ENCODE measurements at regions not wholly inside any gene's neighbourhood (a gene's known extent, or its start where the extent isn't known, plus 50 kb on each side); places are given as distances from the start of the nearest gene placed in this dataset.
"Not testable (repeated sequence)": the region's sequence is repeated elsewhere in the genome, so short reads cannot be mapped to it uniquely, and the experiment has no call there.

DNA sequence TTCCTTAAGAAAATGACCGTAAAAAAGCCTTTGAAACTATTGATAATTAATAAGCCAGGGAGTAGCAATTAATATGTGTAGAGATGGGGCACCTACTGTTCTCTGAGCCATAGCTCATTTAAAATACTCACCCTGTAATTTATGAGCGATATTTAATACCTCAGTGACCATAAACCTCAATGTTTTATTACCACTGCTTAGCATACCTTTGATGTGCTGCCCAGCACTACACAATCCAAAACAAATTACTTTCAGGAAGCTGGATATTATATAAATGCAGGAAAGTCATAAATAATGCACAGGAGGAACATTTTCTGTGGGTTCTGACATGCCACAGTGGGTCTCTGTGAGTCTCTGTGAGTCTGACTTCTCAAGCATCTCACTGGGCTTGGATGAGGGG is 166.1 kb upstream of the RPL34 start:
- DNase-seq: no peak

DNA sequence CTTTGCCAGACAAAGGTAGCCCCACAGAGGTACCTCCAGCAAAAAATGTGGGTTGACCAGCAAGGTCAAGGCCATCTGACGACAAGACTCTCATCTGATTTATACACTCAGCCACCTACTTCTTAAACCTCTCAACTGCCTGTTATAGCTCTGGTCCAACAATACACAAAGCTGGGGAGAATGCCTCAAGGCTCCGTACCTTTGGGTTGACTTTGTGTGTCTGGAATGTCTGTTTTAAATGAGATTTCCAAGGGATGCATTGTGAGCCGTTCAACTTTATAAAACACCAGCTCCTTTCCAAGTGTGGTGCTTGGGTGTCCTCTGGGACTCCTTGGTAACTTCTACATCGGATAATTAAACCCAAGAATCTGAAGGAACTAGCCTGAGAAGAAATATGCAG is 167.0 kb upstream of the RPL34 start:
- DNase-seq: no peak

DNA sequence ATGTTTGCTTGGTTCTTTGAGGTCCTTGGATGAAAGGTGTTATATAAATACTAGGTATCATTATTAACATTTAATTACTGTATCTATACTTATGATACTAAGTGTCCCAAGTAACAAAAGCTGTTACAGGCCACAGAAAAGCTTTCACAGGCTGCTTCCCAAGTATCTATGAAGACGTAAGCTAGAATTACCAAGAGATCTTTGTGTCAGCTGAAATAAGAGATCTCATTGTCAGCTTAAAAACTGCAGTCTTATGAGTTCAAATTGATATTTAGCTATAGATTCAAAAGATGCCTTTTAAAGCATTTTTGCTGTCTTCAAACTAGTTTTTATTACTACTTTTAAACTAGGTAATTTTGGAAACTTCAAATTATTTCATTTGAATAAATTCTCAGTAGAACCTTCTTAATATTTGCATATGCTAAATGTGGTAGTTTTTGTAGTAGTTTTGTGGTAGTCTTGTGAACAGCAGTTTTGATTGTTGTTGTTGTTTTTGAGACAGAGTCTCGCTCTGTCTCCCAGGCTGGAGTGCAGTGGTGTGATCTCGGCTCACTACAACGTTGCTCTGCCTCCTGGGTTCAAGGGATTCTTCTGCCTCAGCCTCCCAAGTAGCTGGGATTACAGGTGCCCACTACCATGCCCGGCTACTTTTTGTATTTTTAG is 170.0 kb upstream of the RPL34 start:
- no peak for DNase-seq

DNA sequence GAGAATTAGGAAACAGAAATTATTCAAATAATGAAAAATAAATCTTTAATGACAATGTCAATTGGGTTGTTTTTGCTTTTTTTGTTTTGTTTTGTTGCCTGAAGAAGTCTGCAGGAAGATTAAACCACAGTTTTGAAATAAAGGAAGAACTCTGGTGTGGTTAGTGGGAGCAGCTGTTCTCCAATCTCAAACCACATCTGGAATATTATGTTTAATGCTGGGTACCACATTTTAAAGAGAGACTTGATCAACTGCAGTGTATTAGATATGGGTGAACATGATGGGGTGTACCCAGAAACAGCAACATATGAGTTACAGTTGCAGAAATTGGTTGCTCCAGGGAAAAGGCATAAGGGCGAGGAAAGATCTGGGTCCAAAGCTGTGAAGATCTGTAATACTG is 171.2 kb upstream of the RPL34 start:
- DNase-seq: no peak

DNA sequence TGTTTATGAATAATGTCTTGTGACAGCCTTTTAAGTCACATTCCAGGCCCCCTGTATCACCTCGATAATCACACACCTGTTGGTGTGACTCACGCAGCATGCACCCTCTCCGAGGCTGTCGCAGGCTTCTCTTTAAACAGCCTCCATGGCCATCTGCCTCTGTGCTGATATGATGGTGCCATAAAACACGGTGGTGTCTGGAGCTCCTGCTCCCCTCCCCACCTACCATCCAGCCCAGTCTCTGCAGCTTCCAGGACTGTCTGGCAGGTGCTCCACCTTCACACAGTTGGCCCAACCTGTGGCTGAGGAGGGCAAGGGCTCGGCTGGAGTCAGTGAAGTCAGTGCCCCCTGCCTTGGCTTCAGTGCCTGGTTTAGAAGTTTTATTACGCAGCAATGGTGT is 173.8 kb upstream of the RPL34 start:
- no peak for DNase-seq

DNA sequence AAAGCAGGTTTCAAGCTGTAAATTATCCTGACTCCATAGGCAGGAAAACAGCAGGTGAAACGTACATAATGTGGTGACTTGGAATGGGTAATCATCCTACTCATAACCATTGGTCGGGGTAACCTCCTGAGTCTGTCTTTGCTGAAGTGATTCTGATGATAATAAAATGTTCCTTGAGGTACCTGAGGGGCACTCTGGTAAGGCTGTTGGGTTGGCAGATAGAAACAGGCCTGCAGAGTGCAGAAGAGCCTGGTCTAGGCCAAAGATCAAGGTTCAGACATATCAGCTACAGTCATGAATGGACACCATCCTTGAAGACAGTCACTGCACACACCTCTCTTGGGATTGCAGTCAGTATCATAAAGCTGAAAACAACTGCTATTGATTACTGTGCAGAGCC is 174.7 kb upstream of the RPL34 start:
- no peak for DNase-seq

DNA sequence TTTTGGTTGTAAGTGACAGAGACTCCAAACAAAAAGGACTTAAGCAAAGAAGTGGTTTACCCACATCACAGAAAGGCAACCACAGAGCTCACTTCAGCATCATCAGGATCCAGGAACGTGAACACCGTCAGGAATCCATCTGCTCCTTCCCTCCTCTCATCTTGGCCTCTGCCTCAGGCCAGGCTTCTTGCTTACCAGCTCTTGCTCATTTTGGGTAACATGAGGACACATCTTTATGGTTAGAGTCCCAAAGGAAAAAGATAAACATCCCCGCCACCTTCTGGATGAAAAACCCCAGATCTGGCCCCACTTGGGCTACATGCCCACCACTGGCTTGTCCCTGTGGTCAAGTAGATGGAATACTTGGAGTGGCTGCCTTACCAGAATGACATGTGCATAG is 176.8 kb upstream of the RPL34 start:
- no peak for DNase-seq

DNA sequence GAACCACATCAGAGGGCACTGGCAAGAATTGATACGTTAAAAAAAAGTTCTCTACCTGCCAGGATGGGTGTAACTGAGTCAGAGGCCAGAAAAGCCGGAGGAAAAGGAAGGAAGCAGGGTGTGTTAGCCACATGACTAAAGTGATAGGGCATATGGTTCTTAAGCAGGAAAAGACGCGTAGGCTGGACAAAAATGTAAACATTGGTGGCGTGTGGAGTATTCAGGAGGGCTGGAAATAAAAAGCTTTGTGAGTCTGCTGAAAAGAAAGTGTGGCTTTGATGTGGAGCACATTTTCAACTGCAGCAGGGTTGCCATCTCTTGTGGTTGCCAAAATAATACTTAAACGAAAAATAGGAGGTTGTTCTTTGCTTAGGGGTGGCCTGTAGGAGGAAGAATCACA is 186.5 kb upstream of the RPL34 start:
- peak; percentile 43 for DNase-seq

DNA sequence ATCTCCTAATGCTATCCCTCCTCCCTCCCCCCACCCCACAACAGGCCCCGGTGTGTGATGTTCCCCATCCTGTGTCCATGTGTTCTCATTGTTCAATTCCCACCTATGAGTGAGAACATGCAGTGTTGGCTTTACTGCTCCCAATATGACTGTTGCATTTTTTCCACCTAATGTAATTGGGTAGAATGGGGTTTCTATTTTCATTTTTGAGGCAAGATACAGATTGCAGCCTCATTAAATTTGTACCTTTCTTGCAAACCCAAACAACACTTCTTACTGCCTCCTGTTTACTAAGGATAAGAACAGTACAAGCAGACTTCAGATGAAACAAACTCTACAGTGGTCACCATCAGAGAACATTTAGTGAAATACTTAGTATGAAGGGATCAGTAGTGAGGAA is 187.0 kb upstream of the RPL34 start:
- DNase-seq: not testable (repeated sequence)

DNA sequence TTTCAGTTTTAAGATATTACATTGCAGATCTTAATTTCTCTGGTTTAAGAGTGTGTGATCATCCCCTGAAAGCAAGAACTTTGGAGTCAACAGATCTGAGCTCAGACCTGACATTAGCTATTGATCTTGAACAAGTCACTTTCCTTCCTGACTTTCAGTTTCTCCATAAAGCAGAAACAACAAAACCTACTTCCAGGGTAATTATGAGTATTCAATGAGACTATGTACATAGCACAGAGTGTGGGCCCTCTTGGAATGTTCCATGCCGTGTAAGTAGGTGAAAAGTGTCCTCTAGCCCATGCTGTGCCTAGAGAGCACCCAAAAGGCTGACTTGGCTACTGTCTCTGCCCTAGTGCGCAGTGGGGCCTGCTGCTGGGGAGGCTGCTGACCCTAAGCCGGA is 188.0 kb upstream of the RPL34 start:
- DNase-seq: no peak

DNA sequence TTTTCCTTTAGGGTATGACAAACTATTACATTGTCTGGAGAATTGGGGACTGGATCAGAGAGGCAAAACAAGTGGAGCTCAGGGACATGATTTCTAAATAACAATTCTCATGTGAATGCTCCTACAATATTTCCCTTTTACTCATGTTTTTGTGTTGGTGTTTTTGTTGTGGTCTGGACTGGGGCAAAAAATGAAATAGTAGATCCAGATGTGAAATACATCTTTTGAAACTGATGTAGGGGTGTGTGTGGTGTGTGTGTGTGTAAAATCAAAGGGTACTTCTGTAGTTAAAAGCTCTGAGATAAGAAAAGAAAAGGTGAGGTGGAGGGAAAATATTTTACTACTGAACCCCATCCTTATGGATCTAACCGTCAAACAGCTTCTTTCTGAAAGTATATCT is 188.4 kb upstream of the RPL34 start:
- no peak for DNase-seq

DNA sequence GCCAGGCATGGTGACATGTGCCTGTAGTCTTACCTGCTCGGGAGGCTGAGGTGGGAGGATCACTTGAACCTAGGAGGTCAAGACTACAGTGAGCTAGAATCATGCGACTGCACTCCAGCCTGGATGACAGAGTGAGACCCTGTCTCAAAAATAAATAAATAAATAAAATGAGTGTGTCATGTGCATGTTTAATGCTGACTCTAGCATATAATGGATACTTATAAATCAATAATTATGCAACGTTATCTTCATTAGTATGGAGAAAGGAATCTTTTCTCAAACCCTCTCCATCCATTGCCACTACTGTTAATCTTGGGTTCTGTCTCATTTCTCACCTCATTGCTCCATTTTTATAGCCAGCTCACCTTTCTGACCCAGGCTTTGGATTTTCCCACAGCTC is 189.5 kb upstream of the RPL34 start:
- DNase-seq: no peak

DNA sequence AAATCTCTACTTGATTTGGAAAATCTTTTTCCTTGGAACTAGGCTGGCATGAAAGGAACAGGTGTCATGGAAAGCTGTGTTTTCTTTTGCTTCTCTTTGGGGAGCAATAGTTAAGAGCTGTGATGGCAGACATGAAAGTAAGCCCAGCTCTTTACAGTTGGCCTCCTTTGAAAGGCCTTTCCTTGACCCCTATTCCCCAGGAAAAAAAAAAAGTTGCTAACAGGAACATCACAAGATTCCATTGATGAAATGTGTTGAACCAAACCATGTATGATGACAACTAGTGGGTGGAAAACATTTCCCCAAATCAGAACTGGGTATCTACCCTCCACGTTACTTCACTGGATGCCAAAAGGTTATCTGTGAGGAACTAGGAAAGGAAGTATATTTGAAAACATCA is 190.7 kb upstream of the RPL34 start:
- DNase-seq: no peak

DNA sequence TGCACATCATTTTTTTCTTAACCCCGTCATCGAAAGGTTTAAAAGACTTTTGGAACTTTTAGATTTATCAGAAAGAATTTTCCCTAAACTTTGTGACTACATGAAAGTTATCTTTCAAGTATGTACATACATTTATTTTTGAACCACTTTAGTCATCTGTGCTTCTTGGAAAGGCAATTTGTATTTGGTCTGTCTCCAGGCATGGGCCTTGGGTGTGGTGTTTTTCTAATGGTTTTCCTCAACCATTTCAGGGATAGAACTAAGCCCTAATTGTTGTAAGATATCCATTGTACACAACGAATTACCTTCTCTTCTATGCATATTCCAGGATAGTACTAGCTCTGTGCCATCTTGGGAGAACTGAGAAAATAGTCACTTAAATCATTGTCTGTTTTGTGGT is 191.5 kb upstream of the RPL34 start:
- no peak for DNase-seq

DNA sequence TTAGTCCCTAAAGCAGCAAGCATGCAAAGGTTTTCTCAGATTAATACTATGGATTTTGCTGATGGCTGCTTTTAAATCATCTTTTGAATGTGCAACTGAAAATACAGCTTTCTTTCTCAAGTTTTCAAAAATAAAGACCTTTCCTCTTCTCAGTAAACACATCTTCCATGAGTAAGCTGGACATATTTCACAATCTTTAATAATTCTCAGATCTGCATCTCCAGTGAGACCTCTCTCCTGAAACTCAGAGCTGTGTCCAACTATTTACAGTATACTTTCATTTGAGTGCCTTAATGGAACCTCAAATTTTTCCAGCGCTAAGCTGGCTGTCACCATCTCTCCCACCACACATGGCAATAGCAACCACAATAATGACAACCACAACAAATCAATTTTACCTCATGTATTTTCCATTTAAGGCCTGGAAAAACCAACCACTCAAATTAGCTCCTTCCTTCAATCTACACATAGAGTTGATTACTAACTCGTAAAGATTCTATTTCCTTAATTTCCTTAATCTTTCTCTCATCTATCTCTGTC is 192.4 kb upstream of the RPL34 start:
- peak; percentile 55 for DNase-seq

DNA sequence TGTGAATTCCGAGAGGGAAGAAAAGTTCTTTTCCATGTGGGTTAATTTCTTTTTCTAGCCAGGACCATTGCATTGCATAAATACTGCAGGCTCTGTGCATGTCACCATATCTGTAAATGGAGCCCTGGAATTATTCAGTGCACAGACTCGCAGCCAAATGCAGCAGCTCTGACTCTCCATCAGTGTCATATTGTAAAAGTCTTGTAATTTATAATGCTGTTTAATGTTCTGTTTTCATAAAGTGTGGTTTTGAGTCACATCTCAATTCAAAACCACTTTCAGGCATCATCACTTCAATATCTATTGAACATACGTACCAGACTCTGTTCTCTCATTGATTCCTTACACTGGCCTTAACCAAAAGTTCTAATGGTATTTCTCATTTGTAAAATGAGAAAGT is 193.9 kb upstream of the RPL34 start:
- DNase-seq: peak; percentile 61

DNA sequence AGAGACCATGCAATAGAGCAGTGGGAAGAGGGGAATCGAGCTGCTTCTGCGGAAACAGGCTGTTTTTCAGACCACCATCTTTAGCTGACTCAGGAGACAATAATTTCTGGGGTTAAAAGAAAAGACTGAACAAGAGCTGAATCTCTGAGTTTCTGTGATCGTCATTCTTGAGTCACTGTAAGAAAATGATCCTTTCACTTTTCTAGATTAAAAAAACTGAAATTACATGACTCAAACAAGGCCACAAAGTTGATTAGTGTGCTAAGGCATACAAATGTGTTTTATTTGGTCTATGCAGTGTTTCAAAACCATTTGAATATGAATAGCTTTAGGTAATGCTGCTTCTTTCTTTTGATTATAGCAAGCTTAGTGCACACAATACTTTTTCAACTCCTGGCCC is 194.4 kb upstream of the RPL34 start:
- DNase-seq: peak; percentile 88

DNA sequence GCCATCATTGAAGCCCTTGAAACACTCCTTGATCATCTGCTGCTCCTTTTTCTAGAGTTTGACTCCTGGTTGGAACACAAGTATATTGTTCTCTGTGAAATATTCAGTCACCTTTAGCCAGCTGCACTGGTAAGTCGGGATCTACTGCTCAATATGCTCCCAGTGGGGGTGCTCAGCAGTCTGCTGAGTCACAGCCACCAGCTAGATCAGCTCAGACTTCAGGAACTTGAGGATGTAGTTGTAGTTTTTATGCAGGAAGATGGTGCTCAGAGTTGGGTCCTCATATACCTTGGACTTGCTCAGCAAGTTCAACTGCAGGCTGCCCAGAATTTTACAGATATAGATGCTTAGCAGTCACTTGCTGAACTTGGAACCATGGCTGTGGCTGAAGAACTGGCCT is 202.5 kb upstream of the RPL34 start:
- peak; percentile 56 for DNase-seq

DNA sequence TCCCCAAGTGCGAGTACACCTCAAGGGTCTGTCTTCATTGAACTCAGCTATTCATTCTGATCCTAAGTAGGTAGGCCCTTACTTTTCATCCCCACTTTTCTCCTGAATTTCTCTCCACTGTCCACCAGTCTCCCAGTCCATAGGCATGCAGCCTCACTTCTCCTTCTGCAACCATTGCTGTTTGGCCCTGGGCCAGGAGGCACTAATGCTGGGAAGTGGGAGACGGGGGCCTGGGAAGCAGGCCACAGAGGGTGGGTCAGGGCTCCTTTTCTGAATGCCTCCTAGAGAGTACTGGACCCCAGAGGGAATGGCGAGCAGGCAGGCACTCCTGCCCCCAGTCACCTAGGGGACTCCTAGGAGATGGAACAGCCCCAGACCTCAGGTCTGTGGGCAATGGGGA is 203.5 kb upstream of the RPL34 start:
- DNase-seq: no peak

DNA sequence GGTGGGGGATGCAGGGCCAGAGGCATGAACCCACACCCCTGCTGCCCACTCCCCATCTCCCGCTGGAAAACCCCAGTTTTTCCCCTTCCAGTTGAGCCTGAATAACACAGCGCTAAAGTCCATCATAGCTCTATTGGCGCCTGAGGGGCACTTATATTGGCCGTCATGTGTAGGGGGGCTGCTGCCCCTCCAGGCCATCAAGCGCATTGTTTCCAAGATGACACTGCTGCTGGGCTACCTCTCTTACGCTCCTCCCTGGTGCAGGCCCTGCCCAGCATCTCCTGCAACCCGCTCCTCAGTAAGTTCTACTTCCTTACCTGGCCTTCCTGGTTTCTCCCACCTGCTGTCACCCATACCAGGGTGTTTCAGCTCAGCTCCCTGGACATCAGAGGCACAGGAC is 205.0 kb upstream of the RPL34 start:
- DNase-seq: no peak

DNA sequence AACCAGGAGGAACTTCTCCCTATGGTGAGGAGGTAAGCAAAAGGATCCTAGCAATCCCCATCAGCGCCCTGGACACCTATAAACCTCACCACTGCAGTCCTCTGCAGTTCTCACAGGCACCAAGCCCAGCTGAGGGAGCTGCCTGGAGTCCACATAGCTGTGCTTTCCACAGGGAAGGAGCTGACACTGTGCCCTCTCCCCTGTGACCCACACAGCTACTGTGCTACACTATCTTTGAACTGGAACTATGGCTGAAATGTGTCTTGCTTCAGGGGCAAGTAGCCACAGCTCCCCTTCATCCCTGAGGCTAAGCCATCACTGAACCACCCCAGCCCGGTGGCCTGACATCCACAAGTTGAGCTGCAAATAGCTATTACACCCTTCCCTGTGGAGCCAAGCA is 208.5 kb upstream of the RPL34 start:
- no peak for DNase-seq

DNA sequence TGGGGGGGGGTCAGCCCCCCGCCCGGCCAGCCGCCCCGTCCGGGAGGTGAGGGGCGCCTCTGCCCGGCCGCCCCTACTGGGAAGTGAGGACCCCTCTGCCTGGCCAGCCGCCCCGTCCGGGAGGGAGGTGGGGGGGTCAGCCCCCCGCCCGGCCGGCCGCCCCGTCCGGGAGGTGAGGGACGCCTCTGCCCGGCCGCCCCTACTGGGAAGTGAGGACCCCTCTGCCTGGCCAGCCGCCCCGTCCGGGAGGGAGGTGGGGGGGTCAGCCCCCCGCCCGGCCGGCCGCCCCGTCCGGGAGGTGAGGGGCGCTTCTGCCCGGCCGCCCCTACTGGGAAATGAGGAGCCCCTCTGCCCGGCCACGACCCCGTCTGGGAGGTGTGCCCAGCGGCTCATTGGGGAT is 210.7 kb upstream of the RPL34 start:
- not testable (repeated sequence) for DNase-seq

DNA sequence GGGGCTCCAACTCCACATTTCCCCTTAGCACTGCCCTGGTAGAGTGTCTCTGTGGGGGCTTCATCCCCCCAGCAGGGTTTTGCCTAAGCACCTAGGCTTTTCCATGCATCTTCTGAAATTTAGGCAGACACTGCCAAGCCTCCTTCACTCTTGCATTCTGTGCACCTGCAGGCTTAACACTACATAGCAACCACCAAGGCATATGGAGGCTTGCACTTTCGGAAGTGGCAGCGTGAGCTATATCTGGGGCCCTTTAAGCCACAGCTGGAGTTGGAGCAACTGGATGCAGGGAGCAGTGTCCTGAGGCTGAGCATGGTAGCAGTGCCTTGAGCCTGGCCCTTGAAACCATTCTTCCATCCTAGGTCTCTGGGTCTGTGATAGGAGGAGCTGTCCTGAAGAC is 214.8 kb upstream of the RPL34 start:
- DNase-seq: no peak

DNA sequence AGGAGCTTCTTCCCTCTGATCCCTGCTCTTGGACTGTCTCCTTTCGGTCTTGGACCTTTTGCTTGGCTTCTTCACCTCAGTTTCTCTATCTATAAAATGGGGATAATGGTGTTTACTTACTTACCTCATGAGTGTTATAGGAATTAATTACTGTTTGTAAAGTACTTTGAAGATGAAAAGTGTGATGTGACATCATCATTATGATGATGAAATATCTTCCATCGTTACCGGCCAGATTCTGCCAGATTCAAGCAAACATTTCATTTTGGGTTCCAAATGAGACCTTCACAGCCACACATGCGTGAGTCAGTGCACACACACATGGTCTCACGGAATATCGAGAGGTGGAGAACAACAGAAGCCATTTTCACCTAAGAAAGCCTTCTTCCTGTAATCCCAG is 220.1 kb upstream of the RPL34 start:
- DNase-seq: no peak

DNA sequence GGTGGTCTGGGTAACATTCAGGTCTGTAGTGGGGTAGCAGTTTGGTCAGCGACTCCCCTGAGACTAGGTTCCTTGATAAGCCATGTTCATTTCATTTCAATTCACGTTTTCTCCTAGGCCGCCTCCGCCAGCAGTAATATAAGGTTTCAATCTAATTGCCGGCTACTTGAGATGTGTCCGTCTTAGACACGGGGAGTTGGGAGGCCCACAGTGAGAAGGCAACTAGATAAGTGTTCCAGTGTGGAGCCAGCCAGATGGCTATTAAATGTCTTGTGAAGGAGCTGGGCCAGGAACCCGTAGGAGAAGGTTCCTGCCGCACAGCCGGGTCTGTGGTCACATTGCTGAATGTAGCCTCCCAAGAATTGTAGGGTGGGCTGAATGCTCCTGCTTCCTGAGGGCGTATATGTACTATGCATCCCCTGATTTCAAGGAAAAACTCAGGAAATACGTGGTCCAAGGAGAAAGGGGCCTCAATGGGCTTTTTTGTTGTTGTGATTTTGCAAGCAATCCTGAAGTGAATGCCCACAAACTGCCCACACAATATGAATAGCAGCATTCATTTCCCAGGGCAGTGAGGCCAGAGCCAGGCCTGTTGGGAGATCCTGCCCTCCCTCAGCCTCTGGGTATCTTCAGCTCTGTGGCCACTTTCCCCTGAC is 220.6 kb upstream of the RPL34 start:
- DNase-seq: no peak

Data from fibroblast of skin of scalp (primary cell).